Activated CD4-positive, alpha-beta T cell treated with anti-CD3 and anti-CD28 coated beads, Interleukin-2, Interleukin-6, amounts not matched to agents 100 ng/mL and 50 ng/mL, durations not matched to agents 16 hours and 8 hours (primary cell): ENCODE measurements at regions not wholly inside any gene's neighbourhood (a gene's known extent, or its start where the extent isn't known, plus 50 kb on each side); places are given as distances from the start of the nearest gene placed in this dataset.
"Not testable (repeated sequence)": the region's sequence is repeated elsewhere in the genome, so short reads cannot be mapped to it uniquely, and the experiment has no call there.

Source experiments
- DNase-seq: peaks from one replicate; pipeline ENCODE4 v3.0.0-alpha.2; 2020

GRCh38 chr1:227415115-227415790, 97.0 kb upstream of the CDC42BPA start:
- no peak for DNase-seq

- no peak for DNase-seq
Observed at GRCh38 chr1:227411066-227411465, 92.8 kb upstream of the CDC42BPA start.

GRCh38 chr1:227406332-227406731, 88.0 kb upstream of the CDC42BPA start:
- DNase-seq, result not testable (repeated sequence)

GRCh38 chr1:227403535-227403934, 85.2 kb upstream of the CDC42BPA start:
- no peak for DNase-seq

- no peak for DNase-seq
Observed at GRCh38 chr1:227401562-227402342, 83.5 kb upstream of the CDC42BPA start.

- DNase-seq, result no peak
Observed at GRCh38 chr1:227399152-227399730, 80.9 kb upstream of the CDC42BPA start.

GRCh38 chr1:227397354-227397978, 79.2 kb upstream of the CDC42BPA start:
- DNase-seq, result no peak

- DNase-seq, result peak; percentile 2
Observed at GRCh38 chr1:227396539-227397353, 78.5 kb upstream of the CDC42BPA start.

GRCh38 chr1:227395426-227396028, 77.2 kb upstream of the CDC42BPA start:
- DNase-seq, result no peak

GRCh38 chr1:227392984-227393764, 74.9 kb upstream of the CDC42BPA start:
- no peak for DNase-seq

- DNase-seq, result no peak
Observed at GRCh38 chr1:227391879-227392278, 73.6 kb upstream of the CDC42BPA start.

GRCh38 chr1:227391211-227391610, 72.9 kb upstream of the CDC42BPA start:
- no peak for DNase-seq

GRCh38 chr1:227390525-227390924, 72.2 kb upstream of the CDC42BPA start:
- DNase-seq, result no peak

- DNase-seq, result no peak
Observed at GRCh38 chr1:227388214-227389168, 70.2 kb upstream of the CDC42BPA start.

GRCh38 chr1:227379555-227379892, 61.2 kb upstream of the CDC42BPA start:
- DNase-seq, result no peak

GRCh38 chr1:227378871-227379554, 60.7 kb upstream of the CDC42BPA start:
- no peak for DNase-seq

GRCh38 chr1:227378181-227378580, 59.9 kb upstream of the CDC42BPA start:
- DNase-seq, result no peak

- no peak for DNase-seq
Observed at GRCh38 chr1:227374846-227375245, 56.6 kb upstream of the CDC42BPA start.

GRCh38 chr1:227372726-227373130, 54.4 kb upstream of the CDC42BPA start:
- DNase-seq, result no peak
